OCI-LY7 (cell line): ENCODE measurements at regions not wholly inside any gene's neighbourhood (a gene's known extent, or its start where the extent isn't known, plus 50 kb on each side); places are given as distances from the start of the nearest gene placed in this dataset.

Experiments
- BruUV-seq: library from RNA; stranded (reverse); fragments of 400-500 nt; replicated peaks from 2 replicates; lab custom pipeline; 2021; lab: Mats Ljungman, UMichigan
- CTCF ChIA-PET: fragments of 300-600 bp; sonication (Branson Sonifier 250); formaldehyde crosslinking; loops from one replicate; lab custom pipeline; 2022; ENCODE audit warnings: antibody characterized with exemption; ENCODE audit not compliant: unreplicated experiment; lab: Charles Lee
- POLR2A ChIA-PET: fragments of 300-600 bp; sonication (Branson Sonifier 250); formaldehyde crosslinking; loops from one replicate; lab custom pipeline; 2022; ENCODE audit warnings: antibody characterized with exemption; lab: Charles Lee
- DNase-seq: peaks from one replicate; pipeline ENCODE4 v3.0.0-alpha.2; 2015; ENCODE audit warnings: low spot score
- H2AFZ ChIP-seq: fragments of 200-600 bp; sonication (generic), shearing (Covaris generic); 2 replicates; pipeline ENCODE4 v1.6.1; 2014; ENCODE audit warnings: mild to moderate bottlenecking, antibody characterized with exemption, low read length, moderate library complexity
- H3K27ac ChIP-seq: fragments of 200-600 bp; sonication (generic); 2 replicates; pipeline ENCODE4 v1.5.1; 2014; ENCODE audit warnings: mixed run types, low read depth, mild to moderate bottlenecking, moderate library complexity, low read length, inconsistent platforms; ENCODE audit not compliant: poor library complexity, severe bottlenecking
- H3K36me3 ChIP-seq: fragments of 200-600 bp; sonication (generic); 2 replicates; pipeline ENCODE4 v1.6.1; 2014; ENCODE audit warnings: mild to moderate bottlenecking, antibody characterized with exemption, low read length, moderate library complexity, mixed read lengths; ENCODE audit not compliant: insufficient read depth
- H3K4me1 ChIP-seq: fragments of 200-600 bp; sonication (generic); 2 replicates; pipeline ENCODE4 v1.5.1; 2014; ENCODE audit warnings: mild to moderate bottlenecking, low read length; ENCODE audit not compliant: insufficient read depth, poor library complexity, severe bottlenecking
- H3K4me2 ChIP-seq: fragments of 200-600 bp; sonication (generic); 2 replicates; pipeline ENCODE4 v1.6.1; 2014; ENCODE audit warnings: mild to moderate bottlenecking, low read length
- H3K4me3 ChIP-seq: fragments of 200-600 bp; sonication (generic); 2 replicates; pipeline ENCODE4 v1.5.1; 2014; ENCODE audit warnings: mild to moderate bottlenecking, low read depth, low read length; ENCODE audit not compliant: poor library complexity, severe bottlenecking
- H3K79me2 ChIP-seq: fragments of 200-600 bp; sonication (generic); 2 replicates; pipeline ENCODE4 v1.6.1; 2016; ENCODE audit warnings: low read depth, mild to moderate bottlenecking, low read length, moderate library complexity, mixed read lengths; ENCODE audit not compliant: insufficient read depth
- H3K9me2 ChIP-seq: fragments of 200-600 bp; sonication (generic); 2 replicates; pipeline ENCODE4 v1.6.1; 2016; ENCODE audit warnings: mild to moderate bottlenecking, low read length, mixed read lengths; ENCODE audit not compliant: insufficient read depth
- H3K9me3 ChIP-seq: fragments of 200-600 bp; sonication (generic); 2 replicates; pipeline ENCODE4 v1.6.1; 2014; ENCODE audit warnings: mild to moderate bottlenecking, mixed run types, low read length, mixed read lengths
- H4K20me1 ChIP-seq: fragments of 200-600 bp; sonication (generic); 2 replicates; pipeline ENCODE4 v1.6.1; 2014; ENCODE audit warnings: mild to moderate bottlenecking, antibody characterized with exemption, low read length, moderate library complexity, mixed read lengths; ENCODE audit not compliant: insufficient read depth
- EZH2phosphoT487 ChIP-seq: fragments of 200-600 bp; sonication (generic); IDR thresholded peaks from 2 replicates; pipeline ENCODE4 v1.6.1; 2018; ENCODE audit warnings: low read depth, borderline replicate concordance, mild to moderate bottlenecking, mixed run types, antibody characterized with exemption, low read length, moderate library complexity, mixed read lengths
- intact Hi-C: fragments of 100-400 bp; cut with micrococcal nuclease; formaldehyde crosslinking; loops from one replicate; pipeline ENCODE4 v1.10.0; 2022; ENCODE audit not compliant: unreplicated experiment
- TF ChIP-seq, protein P1 (sequence below): fragments of 200-600 bp; sonication (generic); conservative IDR thresholded peaks from 2 replicates; pipeline ENCODE4 v1.5.1; 2014; ENCODE audit warnings: mild to moderate bottlenecking, antibody characterized with exemption, low read length, moderate library complexity, mixed read lengths

DNA sequence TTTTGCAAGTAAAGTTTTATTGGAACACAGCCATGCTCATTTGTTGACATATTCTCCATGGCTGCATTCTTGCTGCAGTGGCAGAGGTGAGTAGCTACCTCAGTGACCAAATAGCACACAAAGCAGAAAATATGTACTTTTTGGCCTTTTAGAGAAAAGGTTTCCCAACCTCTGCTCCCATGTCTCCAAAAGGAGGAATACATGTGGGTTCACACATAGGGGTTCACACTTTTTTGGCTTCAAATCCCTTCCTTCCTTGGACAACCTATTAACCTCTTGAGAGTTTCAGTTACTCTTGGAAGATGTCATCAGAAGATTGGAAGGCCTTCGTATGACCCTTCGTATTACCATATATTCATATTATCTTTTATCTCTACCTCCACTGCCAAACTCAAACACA, 285.1 kb upstream of the TUT7 start:
- H3K9me2 ChIP-seq, result no peaks in the 10 kb centered on the region
- H3K4me3 ChIP-seq, result no peak overlapping the region
- POLR2A ChIA-PET, result no interaction called here
- CTCF ChIA-PET, result no interaction called here
- no peaks in the 10 kb centered on the region for H3K4me1 ChIP-seq
- DNase-seq, result no peak
- H3K79me2 ChIP-seq, result no peaks in the 10 kb centered on the region
- no peak overlapping the region for H3K4me2 ChIP-seq
- H3K27ac ChIP-seq, result no peak overlapping the region
- TF ChIP-seq EZH2phosphoT487, result no peak
- TF ChIP-seq, protein P1, sequence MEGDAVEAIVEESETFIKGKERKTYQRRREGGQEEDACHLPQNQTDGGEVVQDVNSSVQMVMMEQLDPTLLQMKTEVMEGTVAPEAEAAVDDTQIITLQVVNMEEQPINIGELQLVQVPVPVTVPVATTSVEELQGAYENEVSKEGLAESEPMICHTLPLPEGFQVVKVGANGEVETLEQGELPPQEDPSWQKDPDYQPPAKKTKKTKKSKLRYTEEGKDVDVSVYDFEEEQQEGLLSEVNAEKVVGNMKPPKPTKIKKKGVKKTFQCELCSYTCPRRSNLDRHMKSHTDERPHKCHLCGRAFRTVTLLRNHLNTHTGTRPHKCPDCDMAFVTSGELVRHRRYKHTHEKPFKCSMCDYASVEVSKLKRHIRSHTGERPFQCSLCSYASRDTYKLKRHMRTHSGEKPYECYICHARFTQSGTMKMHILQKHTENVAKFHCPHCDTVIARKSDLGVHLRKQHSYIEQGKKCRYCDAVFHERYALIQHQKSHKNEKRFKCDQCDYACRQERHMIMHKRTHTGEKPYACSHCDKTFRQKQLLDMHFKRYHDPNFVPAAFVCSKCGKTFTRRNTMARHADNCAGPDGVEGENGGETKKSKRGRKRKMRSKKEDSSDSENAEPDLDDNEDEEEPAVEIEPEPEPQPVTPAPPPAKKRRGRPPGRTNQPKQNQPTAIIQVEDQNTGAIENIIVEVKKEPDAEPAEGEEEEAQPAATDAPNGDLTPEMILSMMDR, result no peak
- H3K36me3 ChIP-seq, result no peaks in the 10 kb centered on the region
- H4K20me1 ChIP-seq, result no peaks in the 10 kb centered on the region
- no TSS peak for BruUV-seq
- intact Hi-C loops, result no loop called here
- H2AFZ ChIP-seq, result no peak overlapping the region
- H3K9me3 ChIP-seq, result no peaks in the 10 kb centered on the region

DNA sequence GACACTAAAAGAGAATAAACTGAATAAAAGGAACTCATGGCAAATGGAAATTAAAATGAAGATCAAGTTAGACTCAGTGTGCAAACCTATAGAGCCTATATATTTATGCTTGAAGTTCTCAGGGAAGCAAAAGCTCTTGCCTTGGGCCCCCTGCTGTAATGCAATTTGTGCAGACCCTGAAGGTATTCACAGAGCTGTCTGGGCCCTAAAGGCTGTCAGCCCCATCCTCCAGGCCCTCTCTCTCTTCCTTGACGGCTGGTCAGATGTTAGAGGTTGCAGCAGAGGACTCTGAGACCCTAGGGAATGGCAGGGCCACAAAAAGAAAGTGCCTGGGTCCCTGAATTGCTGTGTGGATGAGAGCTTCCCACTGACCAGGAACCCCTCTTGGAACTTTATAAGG, 283.9 kb upstream of the TUT7 start:
- H3K4me3 ChIP-seq, result no peak overlapping the region
- no peaks in the 10 kb centered on the region for H3K79me2 ChIP-seq
- BruUV-seq, result no TSS peak
- H3K4me2 ChIP-seq, result no peak overlapping the region
- intact Hi-C loops, result no loop called here
- no peak overlapping the region for H2AFZ ChIP-seq
- POLR2A ChIA-PET, result no interaction called here
- TF ChIP-seq, protein P1, result no peak
- no peak for TF ChIP-seq EZH2phosphoT487
- no peaks in the 10 kb centered on the region for H3K9me2 ChIP-seq
- H3K9me3 ChIP-seq, result no peaks in the 10 kb centered on the region
- no peak overlapping the region for H3K27ac ChIP-seq
- CTCF ChIA-PET, result no interaction called here
- no peak for DNase-seq
- H3K36me3 ChIP-seq, result no peaks in the 10 kb centered on the region
- H4K20me1 ChIP-seq, result no peaks in the 10 kb centered on the region
- H3K4me1 ChIP-seq, result no peaks in the 10 kb centered on the region

DNA sequence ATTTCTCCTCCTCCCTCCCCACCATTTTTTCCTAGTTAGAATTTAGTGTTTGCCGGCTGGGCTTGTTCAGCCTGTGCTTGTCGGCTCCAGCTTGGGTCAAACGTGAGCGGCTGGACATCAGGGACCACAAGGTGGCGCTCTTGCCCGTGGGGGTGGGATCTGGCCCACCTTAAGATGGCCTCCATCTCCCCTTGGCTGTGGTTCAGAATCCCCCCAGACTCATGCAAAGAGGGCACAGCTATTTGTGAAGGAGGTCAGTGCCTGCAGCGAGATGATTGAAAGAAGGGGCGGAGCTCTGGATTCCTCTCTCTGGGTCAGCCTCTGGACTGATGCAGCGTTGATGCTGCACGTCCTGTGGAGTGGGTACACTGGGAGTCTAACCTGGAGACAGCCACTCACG, 283.3 kb upstream of the TUT7 start:
- no peaks in the 10 kb centered on the region for H3K4me1 ChIP-seq
- H3K36me3 ChIP-seq, result no peaks in the 10 kb centered on the region
- no peak overlapping the region for H2AFZ ChIP-seq
- CTCF ChIA-PET, result no interaction called here
- POLR2A ChIA-PET, result no interaction called here
- peak; percentile 4 for DNase-seq
- H3K4me3 ChIP-seq, result no peak overlapping the region
- BruUV-seq, result no TSS peak
- no peaks in the 10 kb centered on the region for H3K79me2 ChIP-seq
- intact Hi-C loops, result no loop called here
- no peak overlapping the region for H3K4me2 ChIP-seq
- no peak for TF ChIP-seq EZH2phosphoT487
- TF ChIP-seq, protein P1, result peak; percentile 79
- no peaks in the 10 kb centered on the region for H4K20me1 ChIP-seq
- no peaks in the 10 kb centered on the region for H3K9me2 ChIP-seq
- no peaks in the 10 kb centered on the region for H3K9me3 ChIP-seq
- no peak overlapping the region for H3K27ac ChIP-seq
